Left hindlimb (tissue), 1 donor: ENCODE measurements at regions not wholly inside any gene's neighbourhood (a gene's known extent, or its start where the extent isn't known, plus 50 kb on each side); places are given as distances from the start of the nearest gene placed in this dataset.

Experiments
- DNase-seq: peaks from one replicate; pipeline ENCODE4 v3.0.0-alpha.2; 2018

GRCh38 chr7:54810401-54810800 is 51.4 kb upstream of the SEC61G start:
- no peak for DNase-seq

- DNase-seq: no peak
Measured at GRCh38 chr7:54811041-54811845, 52.2 kb upstream of the SEC61G start.

GRCh38 chr7:54811846-54812254 is 52.8 kb upstream of the SEC61G start:
- no peak for DNase-seq

GRCh38 chr7:54812756-54813322 is 53.8 kb upstream of the SEC61G start:
- DNase-seq: no peak

GRCh38 chr7:54813398-54813797 is 54.4 kb upstream of the SEC61G start:
- DNase-seq: no peak

GRCh38 chr7:54814401-54814800 is 55.4 kb upstream of the SEC61G start:
- DNase-seq: no peak

GRCh38 chr7:54817152-54817551 is 58.1 kb upstream of the SEC61G start:
- DNase-seq: no peak

GRCh38 chr7:54823776-54824175 is 64.8 kb upstream of the SEC61G start:
- DNase-seq: no peak

- DNase-seq: no peak
Measured at GRCh38 chr7:54824655-54825054, 65.6 kb upstream of the SEC61G start.

GRCh38 chr7:54825368-54825767 is 66.4 kb upstream of the SEC61G start:
- no peak for DNase-seq

GRCh38 chr7:54827734-54828133 is 68.7 kb upstream of the SEC61G start:
- no peak for DNase-seq

- no peak for DNase-seq
Measured at GRCh38 chr7:54831046-54831643, 72.1 kb upstream of the SEC61G start.

GRCh38 chr7:54831644-54832095 is 72.7 kb upstream of the SEC61G start:
- DNase-seq: no peak

GRCh38 chr7:54833001-54833467 is 74.0 kb upstream of the SEC61G start:
- no peak for DNase-seq

GRCh38 chr7:54837168-54837567 is 78.2 kb upstream of the SEC61G start:
- no peak for DNase-seq

GRCh38 chr7:54837761-54838160 is 78.8 kb upstream of the SEC61G start:
- DNase-seq: no peak

GRCh38 chr7:54838175-54838910 is 79.3 kb upstream of the SEC61G start:
- no peak for DNase-seq

- peak; percentile 73 for DNase-seq
Measured at GRCh38 chr7:54839575-54840213, 80.7 kb upstream of the SEC61G start.

GRCh38 chr7:54841772-54842697 is 83.0 kb upstream of the SEC61G start:
- peak; percentile 50 for DNase-seq

GRCh38 chr7:54843841-54844355 is 84.9 kb upstream of the SEC61G start:
- DNase-seq: no peak

- DNase-seq: no peak
Measured at GRCh38 chr7:54846273-54846672, 87.3 kb upstream of the SEC61G start.
